ENCODE measurements at regions not wholly inside any gene's neighbourhood (a gene's known extent, or its start where the extent isn't known, plus 50 kb on each side); places are given as distances from the start of the nearest gene placed in this dataset.

DNA sequence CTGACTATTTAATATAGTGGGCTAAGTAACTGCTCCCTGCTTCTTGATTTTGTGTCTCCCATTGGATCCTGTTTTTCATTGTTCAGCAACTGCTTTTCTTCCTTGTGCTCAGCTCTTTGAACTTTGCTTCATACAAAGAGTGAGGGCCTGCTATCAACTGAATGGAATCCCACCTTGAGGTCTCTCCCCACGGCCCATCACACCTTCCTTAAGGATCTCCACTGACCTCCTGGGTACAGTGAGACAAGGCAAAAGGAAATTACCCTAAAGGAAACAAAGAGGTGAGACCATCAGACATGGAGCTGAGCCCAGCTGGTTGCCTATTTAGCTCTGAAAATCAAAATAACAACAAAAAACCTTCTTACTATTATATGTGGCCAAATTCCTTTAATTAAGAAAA lies 91.3 kb upstream of the RPL34 start:
- TF ChIP-seq EZH2phosphoT487 (IDR thresholded peaks at IDR 0.05; ENCODE audit: borderline replicate concordance, low read depth, low read length) = no peak
- TF ChIP-seq CTCF (conservative IDR thresholded peaks at IDR 0.05; ENCODE audit: low read length) = no peak
- Histone ChIP-seq H3K4me1 (ENCODE audit: insufficient read depth, low read length, poor library complexity, severe bottlenecking) (no peaks in the 10 kb centered on the region), H4K20me1 (ENCODE audit: insufficient read depth, low read length) (no peaks in the 10 kb centered on the region), H2AFZ (ENCODE audit: low read length) (no peak overlapping the region), H3K9me2 (ENCODE audit: insufficient read depth, low read length) (no peaks in the 10 kb centered on the region), H3K36me3 (ENCODE audit: insufficient read depth, low read length) (no peaks in the 10 kb centered on the region), H3K9me3 (ENCODE audit: low read length) (no peaks in the 10 kb centered on the region), H3K4me3 (ENCODE audit: low read depth, low read length, poor library complexity, severe bottlenecking) (no peak overlapping the region), H3K79me2 (ENCODE audit: insufficient read depth, low read depth, low read length) (no peaks in the 10 kb centered on the region), H3K4me2 (ENCODE audit: low read length) (no peak overlapping the region), H3K27ac (ENCODE audit: low read depth, low read length, poor library complexity, severe bottlenecking) (no peak overlapping the region)
- ChIA-PET POLR2A (interaction anchor here (1.5 kb wide), 1 partner anchor 11 kb away, joined by 5 read pairs; no protein-coding TSS in a partner anchor), CTCF (ENCODE audit: unreplicated experiment) (no interaction called here)
- no peak for DNase-seq (ENCODE audit: low spot score)
- no TSS peak for BruUV-seq (replicated peaks)
- intact Hi-C loops (cut with micrococcal nuclease; ENCODE audit: unreplicated experiment) = no loop called here

- no peak overlapping the region for H2AFZ ChIP-seq (ENCODE audit: low read length)
- TF ChIP-seq EZH2phosphoT487 (IDR thresholded peaks at IDR 0.05; ENCODE audit: borderline replicate concordance, low read depth, low read length) (no peak), CTCF (conservative IDR thresholded peaks at IDR 0.05; ENCODE audit: low read length) (no peak)
- CTCF ChIA-PET (ENCODE audit: unreplicated experiment) = no interaction called here
- H3K4me2 ChIP-seq (ENCODE audit: low read length) = no peak overlapping the region
- H4K20me1 ChIP-seq (ENCODE audit: insufficient read depth, low read length) = no peaks in the 10 kb centered on the region
- H3K4me3 ChIP-seq (ENCODE audit: low read depth, low read length, poor library complexity, severe bottlenecking) = no peak overlapping the region
- H3K27ac ChIP-seq (ENCODE audit: low read depth, low read length, poor library complexity, severe bottlenecking) = no peak overlapping the region
- BruUV-seq (replicated peaks) = no TSS peak
- H3K9me2 ChIP-seq (ENCODE audit: insufficient read depth, low read length) = no peaks in the 10 kb centered on the region
- POLR2A ChIA-PET = no interaction called here
- no peaks in the 10 kb centered on the region for H3K9me3 ChIP-seq (ENCODE audit: low read length)
- intact Hi-C loops (cut with micrococcal nuclease; ENCODE audit: unreplicated experiment) = no loop called here
- no peaks in the 10 kb centered on the region for H3K36me3 ChIP-seq (ENCODE audit: insufficient read depth, low read length)
- DNase-seq (ENCODE audit: low spot score) = no peak
- no peaks in the 10 kb centered on the region for H3K79me2 ChIP-seq (ENCODE audit: insufficient read depth, low read depth, low read length)
- H3K4me1 ChIP-seq (ENCODE audit: insufficient read depth, low read length, poor library complexity, severe bottlenecking) = no peaks in the 10 kb centered on the region
These were observed 92.7 kb upstream of the RPL34 start for GRCh38 chr4:108527723-108528122.

DNA sequence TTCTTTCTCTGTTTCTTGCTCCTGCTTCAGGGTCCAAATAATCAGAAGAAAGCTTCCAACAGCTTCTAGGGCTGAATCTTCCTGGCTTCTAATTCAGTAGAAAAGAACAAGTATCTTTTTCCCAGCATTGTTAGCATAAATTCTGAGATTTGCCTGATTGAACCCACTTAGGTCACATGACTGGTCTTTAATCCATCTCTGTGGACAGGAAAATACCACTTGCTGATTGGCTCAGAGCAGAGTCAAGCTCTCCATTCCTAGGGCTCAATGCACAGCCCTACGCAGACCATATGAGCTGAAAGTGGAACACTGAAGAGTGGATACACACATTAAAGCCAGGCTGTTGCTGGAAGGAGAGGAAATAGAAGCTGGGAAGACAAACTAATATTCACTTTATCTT lies 99.6 kb upstream of the RPL34 start:
- Histone ChIP-seq H2AFZ (ENCODE audit: low read length) (no peak overlapping the region), H3K79me2 (ENCODE audit: insufficient read depth, low read depth, low read length) (no peaks in the 10 kb centered on the region), H3K4me3 (ENCODE audit: low read depth, low read length, poor library complexity, severe bottlenecking) (no peak overlapping the region), H4K20me1 (ENCODE audit: insufficient read depth, low read length) (no peaks in the 10 kb centered on the region), H3K4me2 (ENCODE audit: low read length) (no peak overlapping the region), H3K9me3 (ENCODE audit: low read length) (no peaks in the 10 kb centered on the region), H3K27ac (ENCODE audit: low read depth, low read length, poor library complexity, severe bottlenecking) (no peak overlapping the region), H3K9me2 (ENCODE audit: insufficient read depth, low read length) (no peaks in the 10 kb centered on the region), H3K4me1 (ENCODE audit: insufficient read depth, low read length, poor library complexity, severe bottlenecking) (no peaks in the 10 kb centered on the region), H3K36me3 (ENCODE audit: insufficient read depth, low read length) (no peaks in the 10 kb centered on the region)
- ChIA-PET CTCF (ENCODE audit: unreplicated experiment) (no interaction called here), POLR2A (interaction anchor here (0.6 kb wide), 1 partner anchor 203 kb away, joined by 3 read pairs; no protein-coding TSS in a partner anchor)
- no peak for DNase-seq (ENCODE audit: low spot score)
- intact Hi-C loops (cut with micrococcal nuclease; ENCODE audit: unreplicated experiment) = no loop called here
- TF ChIP-seq CTCF (conservative IDR thresholded peaks at IDR 0.05; ENCODE audit: low read length) (no peak), EZH2phosphoT487 (IDR thresholded peaks at IDR 0.05; ENCODE audit: borderline replicate concordance, low read depth, low read length) (no peak)
- BruUV-seq (replicated peaks) = no TSS peak

Measured in OCI-LY7 (cell line).